HEK293T (cell line): ENCODE measurements at regions not wholly inside any gene's neighbourhood (a gene's known extent, or its start where the extent isn't known, plus 50 kb on each side); places are given as distances from the start of the nearest gene placed in this dataset.

Source experiments
- BHLHE40 ChIP-seq: fragments of 450-650 bp; IDR thresholded peaks from 2 replicates; pipeline ENCODE4 v1.6.1; 2016; ENCODE audit warnings: mild to moderate bottlenecking, moderate library complexity, borderline replicate concordance
- HDGF ChIP-seq: fragments of 450-650 bp; IDR thresholded peaks from 2 replicates; pipeline ENCODE4 v1.6.1; 2017; ENCODE audit warnings: antibody characterized with exemption, borderline replicate concordance
- SUZ12 ChIP-seq: fragments of 450-650 bp; IDR thresholded peaks from 2 replicates; pipeline ENCODE4 v1.6.1; 2016; ENCODE audit warnings: mild to moderate bottlenecking

- TF ChIP-seq BHLHE40 (no peak), SUZ12 (no peak), HDGF (no peak)
Measured at GRCh38 chr4:14792702-14793227, 209.5 kb upstream of the CPEB2 start.
